HepG2 (cell line): ENCODE measurements at regions not wholly inside any gene's neighbourhood (a gene's known extent, or its start where the extent isn't known, plus 50 kb on each side); places are given as distances from the start of the nearest gene placed in this dataset.

Experiments
- ATF1 ChIP-seq: IDR thresholded peaks from 2 replicates; pipeline ENCODE4 v1.6.1; 2016; ENCODE audit warnings: mild to moderate bottlenecking, control low read depth
- CEBPB ChIP-seq: IDR thresholded peaks from 2 replicates; pipeline ENCODE4 v1.6.1; 2011; ENCODE audit warnings: low read depth, low read length, improper control_type of control experiment, borderline replicate concordance
- CTCF ChIP-seq: sonication (generic); formaldehyde crosslinking; IDR thresholded peaks from 2 replicates; pipeline ENCODE4 v1.5.0; 2020; ENCODE audit warnings: mild to moderate bottlenecking, missing genetic modification reagents, moderate library complexity
- KLF15 ChIP-seq: sonication (generic); formaldehyde crosslinking; IDR thresholded peaks from 2 replicates; pipeline ENCODE4 v1.8.1; 2023; ENCODE audit warnings: borderline replicate concordance, mild to moderate bottlenecking, inconsistent platforms, missing genetic modification reagents, mixed read lengths
- NFIC ChIP-seq: IDR thresholded peaks from 2 replicates; pipeline ENCODE4 v1.6.1; 2012; ENCODE audit warnings: mild to moderate bottlenecking, low read length, inconsistent platforms
- NKX3-1 ChIP-seq: sonication (generic); formaldehyde crosslinking; IDR thresholded peaks from 2 replicates; pipeline ENCODE4 v1.5.0; 2020; ENCODE audit warnings: missing genetic modification reagents
- POLR2A ChIP-seq, 2 experiments: IDR thresholded peaks; 2 replicates each; pipeline ENCODE4 v1.6.1; 2011; ENCODE audit warnings: low read depth in 2 of 2, low read length in 2 of 2, mild to moderate bottlenecking in 1 of 2, moderate library complexity in 1 of 2; ENCODE audit not compliant: insufficient read depth in 1 of 2
- RNF2 ChIP-seq: fragments of 450-650 bp; conservative IDR thresholded peaks from 2 replicates; pipeline ENCODE4 v1.6.1; 2016; ENCODE audit warnings: low read depth
- SALL2 ChIP-seq: sonication (generic); formaldehyde crosslinking; IDR thresholded peaks from 2 replicates; pipeline ENCODE4 v1.8.1; 2023; ENCODE audit warnings: mild to moderate bottlenecking, missing genetic modification reagents, inconsistent platforms
- SIN3A ChIP-seq: IDR thresholded peaks from 2 replicates; pipeline ENCODE4 v1.6.1; 2011; ENCODE audit warnings: low read depth, mild to moderate bottlenecking, control low read depth, low read length, borderline replicate concordance
- ZFP36 ChIP-seq: fragments of 150-350 bp; IDR thresholded peaks from 2 replicates; pipeline ENCODE4 v1.6.1; 2018; ENCODE audit warnings: borderline replicate concordance, low read length, low read depth; ENCODE audit not compliant: partially characterized antibody
- ZNF18 ChIP-seq: sonication (generic); formaldehyde crosslinking; IDR thresholded peaks from 2 replicates; pipeline ENCODE4 v1.8.0; 2022; ENCODE audit warnings: mild to moderate bottlenecking, missing genetic modification reagents; ENCODE audit not compliant: insufficient replicate concordance
- ZNF660 ChIP-seq: sonication (generic); formaldehyde crosslinking; IDR thresholded peaks from 2 replicates; pipeline ENCODE4 v1.5.1; 2020; ENCODE audit warnings: mild to moderate bottlenecking, low read depth, missing genetic modification reagents, borderline replicate concordance

GRCh38 chr12:115871714-115872113 lies 405.8 kb downstream of the MED13L start:
- TF ChIP-seq RNF2, result no peak
- peak; percentile 48 for TF ChIP-seq CTCF (CRISPR knock-in tag)
- TF ChIP-seq ZNF660 (CRISPR knock-in tag), result no peak
- TF ChIP-seq ATF1 (CRISPR knock-in tag), result no peak
- TF ChIP-seq NFIC, result no peak
- no peak for TF ChIP-seq SIN3A
- TF ChIP-seq KLF15 (CRISPR knock-in tag), result no peak
- no peak for TF ChIP-seq POLR2A (IDR thresholded peaks at IDR 0.05; ENCODE audit: insufficient read depth in 1 of 2, low read depth in 2 of 2, low read length in 2 of 2)
- TF ChIP-seq ZNF18, result no peak
- TF ChIP-seq NKX3-1 (CRISPR knock-in tag), result no peak
- no peak for TF ChIP-seq SALL2 (CRISPR knock-in tag)
- TF ChIP-seq CEBPB, result no peak
- TF ChIP-seq ZFP36, result no peak
